Astrocyte of the hippocampus (primary cell): ENCODE measurements at regions not wholly inside any gene's neighbourhood (a gene's known extent, or its start where the extent isn't known, plus 50 kb on each side); places are given as distances from the start of the nearest gene placed in this dataset.
"Not testable (repeated sequence)": the region's sequence is repeated elsewhere in the genome, so short reads cannot be mapped to it uniquely, and the experiment has no call there.

Experiments used
- DNase-seq: peaks from one replicate; pipeline ENCODE4 v3.0.0; 2011; ENCODE audit warnings: low read depth, low spot score

- DNase-seq = no peak
These were observed 123.8 kb upstream of the NAA20 start for GRCh38 chr20:19893356-19893755.

- no peak for DNase-seq
These were observed 121.4 kb upstream of the NAA20 start for GRCh38 chr20:19895761-19896160.

- no peak for DNase-seq
These were observed 119.3 kb upstream of the NAA20 start for GRCh38 chr20:19897891-19898290.

DNA sequence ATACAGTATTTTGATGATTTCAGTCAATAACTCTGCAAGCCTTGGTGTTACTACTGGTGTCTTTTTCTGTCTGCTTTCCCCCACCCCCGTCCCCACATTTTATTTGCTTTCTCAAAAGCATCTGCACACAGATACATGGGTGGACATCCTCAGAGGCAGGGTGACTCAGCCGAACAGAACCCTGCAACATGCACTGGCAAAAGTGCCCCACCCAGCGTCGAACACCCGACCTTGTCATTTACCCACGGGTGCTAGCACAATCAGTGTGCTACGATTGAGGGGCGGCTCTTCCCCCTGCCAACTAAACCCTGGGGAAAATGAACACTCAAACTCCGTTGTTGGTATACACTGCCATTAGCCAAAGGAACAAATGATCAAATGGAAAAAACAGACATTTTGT is 115.9 kb upstream of the NAA20 start:
- no peak for DNase-seq

DNA sequence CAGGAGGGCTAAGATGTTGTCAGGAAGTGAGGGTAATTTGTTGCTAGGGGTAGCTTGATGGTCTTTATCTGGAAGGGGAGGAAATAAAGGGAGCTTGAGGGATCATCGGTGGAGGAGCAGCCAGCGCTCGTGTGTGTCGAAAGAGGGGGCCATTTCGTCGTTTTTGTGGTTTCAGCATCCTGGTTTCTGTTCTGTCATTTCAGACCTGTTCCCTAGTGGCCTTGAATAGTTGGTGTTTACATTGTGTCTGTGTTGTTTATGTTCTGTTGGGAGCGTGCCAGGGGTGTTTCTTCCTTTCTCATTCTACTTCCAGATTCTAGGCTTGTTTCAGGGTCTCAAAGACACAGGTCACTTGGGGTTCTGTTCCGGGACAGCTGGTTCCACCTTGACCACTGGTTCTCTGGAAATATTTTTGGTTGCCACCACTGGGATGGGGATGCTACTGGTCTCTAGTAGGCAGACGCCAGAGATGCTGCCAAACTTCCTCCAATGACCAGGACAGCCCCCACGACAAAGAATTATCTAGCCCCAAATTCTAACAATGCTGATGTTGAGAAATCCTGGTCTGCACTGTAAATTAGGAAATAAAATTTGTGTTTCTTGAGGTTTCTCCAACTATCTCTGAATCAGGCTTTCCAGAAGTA is 113.9 kb upstream of the NAA20 start:
- no peak for DNase-seq

DNA sequence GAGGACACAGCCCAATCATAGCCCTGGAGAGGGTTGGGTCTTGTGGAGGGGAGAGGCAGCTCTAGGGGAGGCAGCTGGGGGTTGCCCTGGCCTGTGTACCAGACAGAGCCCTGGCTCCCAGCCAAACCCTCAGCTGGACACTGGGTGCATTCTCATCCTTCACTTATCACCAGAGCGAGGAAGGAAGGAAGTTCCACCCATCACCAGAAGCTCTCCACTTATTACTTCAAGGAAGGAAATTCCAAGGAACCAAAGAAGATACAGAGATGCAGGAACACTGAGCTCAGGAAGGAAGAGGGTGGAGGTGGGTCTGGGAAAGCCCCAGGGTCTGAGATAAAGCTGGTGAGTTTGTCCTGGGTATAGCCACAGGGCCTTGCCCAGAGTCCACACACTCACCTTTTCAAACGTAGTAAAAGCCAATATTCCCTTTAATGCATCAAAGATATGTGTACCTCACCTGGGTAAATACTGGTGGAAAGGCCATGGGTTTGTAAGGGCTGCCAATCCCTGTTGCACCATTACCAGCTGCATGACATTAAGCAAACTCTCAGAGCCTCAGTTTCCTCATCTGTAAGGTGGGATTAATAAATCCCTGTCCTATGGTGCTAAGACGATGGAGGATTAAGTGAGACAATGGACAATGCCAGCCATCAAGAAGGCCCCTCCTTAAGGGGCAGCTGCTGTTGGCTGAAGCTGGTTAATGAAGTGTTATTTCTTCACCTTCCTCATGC is 109.7 kb upstream of the NAA20 start:
- no peak for DNase-seq

- peak; percentile 25 for DNase-seq
These were observed 108.6 kb upstream of the NAA20 start for GRCh38 chr20:19908576-19908975.

DNA sequence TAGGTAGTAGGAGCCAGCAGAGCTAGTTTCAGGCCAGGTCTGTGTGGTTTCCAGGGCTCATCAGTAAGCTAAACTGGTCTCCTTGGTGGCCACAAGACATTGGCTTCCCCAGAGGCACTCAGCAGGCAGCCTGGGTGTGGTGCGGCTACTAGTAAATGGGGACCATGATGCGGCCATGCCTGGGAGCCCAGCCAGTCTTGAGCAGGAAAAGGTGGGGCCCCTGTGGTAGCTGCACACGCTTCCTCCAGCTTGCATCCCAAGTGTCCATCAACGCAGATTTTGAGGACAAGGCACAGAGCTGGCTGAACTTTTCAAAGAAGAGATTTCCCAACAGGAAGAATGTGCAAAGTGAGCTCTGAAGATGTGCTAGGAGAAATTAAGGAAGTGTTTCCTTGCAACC is 107.4 kb upstream of the NAA20 start:
- no peak for DNase-seq

DNA sequence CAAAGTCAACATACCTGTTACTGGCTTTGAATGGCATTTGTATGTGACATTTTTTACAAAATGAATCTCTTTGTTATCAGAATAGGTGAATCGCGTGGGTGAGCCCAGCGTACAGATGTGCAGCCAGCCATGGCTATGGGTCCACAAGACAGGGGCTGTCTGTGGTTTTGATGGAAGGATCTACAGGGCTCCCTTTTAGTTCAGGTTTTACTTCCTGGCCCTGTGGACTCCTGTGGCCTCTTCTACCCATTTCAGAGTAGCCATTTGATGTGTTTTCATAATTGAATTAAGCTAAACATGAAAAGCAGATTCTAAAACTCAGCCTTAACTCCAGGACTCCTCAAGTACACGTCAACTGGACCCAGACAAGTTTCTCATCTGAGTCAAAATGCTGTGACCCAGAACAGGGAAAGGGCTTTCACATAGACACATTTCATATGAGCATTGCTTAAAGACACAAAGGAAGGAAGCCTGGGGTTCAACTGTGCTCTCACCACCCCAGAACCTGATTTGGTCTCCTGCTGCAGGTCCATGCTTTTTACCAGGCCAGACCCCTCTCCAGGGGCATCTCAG is 105.3 kb upstream of the NAA20 start:
- no peak for DNase-seq

DNA sequence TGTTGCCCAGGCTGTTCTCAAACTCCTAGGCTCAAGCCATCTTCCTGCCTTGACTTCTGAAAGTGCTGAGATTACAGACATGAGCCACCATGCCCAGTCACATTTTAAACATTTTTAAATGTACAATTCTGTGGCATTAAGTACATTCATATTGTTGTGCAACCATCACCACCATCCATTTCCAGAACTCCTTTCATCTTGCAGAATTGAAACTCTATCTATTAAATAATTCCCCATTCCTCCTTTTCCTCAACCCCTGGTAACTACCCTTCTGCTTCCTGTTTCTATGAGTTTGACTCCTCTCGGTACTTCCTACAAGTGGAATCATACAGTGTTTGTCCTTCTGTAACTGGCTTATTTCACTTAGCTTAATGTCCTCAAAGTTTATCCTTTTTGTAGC is 103.8 kb upstream of the NAA20 start:
- DNase-seq = no peak

- DNase-seq = peak; percentile 43
These were observed 103.1 kb upstream of the NAA20 start for GRCh38 chr20:19913927-19914614.

DNA sequence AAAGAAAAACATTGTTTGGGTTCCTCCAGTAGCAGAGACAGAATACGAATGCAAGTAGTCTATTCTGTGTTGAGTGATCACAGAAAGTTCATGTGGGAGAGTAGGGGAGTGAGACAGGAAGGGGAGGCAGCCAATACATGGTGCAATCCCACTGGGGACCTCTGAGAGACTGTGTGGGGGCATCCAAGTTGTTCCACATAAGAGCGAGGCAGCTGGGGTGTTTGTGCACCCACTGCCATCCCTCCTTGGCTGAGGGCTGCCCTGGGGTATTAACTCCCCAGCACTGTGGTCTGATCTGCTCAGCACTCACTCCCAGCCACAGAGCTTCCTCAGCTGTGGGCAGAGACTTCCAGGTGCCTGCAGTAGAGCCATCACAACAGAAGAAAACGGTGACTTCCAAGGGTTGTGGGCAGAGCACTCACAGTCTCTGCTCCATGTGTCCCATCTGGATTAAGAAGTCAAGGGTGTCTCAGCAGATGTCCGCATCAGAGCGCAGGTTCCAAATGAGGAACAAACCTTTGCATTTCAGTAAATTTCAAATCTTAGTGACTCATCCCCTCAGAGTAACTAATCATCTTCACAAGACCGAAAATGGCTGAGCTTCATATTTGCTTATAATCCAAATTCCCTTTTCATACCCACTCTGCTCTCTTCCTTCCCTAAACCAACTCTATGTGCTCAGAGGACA is 101.9 kb upstream of the NAA20 start:
- no peak for DNase-seq

DNA sequence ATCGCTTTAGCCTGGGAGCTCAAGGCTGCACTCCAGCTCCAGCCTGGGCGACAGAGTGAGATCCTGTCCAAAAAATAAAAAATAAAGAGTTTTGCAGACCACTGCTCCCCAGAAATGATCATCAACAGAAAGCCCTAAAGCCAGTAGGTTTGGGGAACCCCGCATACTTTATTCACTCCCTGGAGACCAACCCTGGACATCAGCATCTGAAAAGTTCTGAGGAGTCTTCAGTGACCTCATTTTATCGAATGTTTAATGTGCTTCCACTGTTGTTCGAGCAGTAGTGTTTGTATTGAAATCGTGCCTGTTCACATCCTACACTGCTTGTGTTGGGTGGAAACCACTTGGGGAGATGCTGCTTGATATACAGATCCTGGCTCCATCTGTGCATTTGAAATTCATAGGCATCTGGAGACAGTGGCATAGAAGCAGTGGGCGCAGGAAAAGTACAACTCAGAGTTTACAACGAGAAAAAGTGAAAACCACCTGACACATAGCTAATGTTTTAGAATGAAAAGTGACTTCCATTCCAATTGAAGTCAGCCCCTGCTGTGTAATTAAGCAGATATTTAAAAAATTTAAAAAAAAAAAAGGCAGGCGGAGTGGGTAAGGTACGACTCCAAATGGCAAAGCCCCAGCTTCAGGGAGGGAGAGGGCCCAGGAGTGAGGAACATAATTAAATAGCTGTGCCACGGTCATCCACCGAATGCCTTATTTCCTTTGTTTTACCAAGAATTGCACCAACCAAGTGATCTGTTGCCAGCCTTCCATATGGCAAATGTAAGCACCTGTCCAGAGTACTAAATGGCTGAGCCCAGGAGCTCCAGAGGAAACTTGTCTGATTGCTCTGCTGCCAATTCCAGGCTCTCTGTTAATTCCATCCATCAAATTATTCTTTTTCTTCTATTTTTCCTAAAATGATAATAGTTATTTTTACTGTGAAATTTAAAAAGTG is 100.4 kb upstream of the NAA20 start:
- DNase-seq = no peak

- DNase-seq = no peak
These were observed 98.2 kb upstream of the NAA20 start for GRCh38 chr20:19918965-19919329.

DNA sequence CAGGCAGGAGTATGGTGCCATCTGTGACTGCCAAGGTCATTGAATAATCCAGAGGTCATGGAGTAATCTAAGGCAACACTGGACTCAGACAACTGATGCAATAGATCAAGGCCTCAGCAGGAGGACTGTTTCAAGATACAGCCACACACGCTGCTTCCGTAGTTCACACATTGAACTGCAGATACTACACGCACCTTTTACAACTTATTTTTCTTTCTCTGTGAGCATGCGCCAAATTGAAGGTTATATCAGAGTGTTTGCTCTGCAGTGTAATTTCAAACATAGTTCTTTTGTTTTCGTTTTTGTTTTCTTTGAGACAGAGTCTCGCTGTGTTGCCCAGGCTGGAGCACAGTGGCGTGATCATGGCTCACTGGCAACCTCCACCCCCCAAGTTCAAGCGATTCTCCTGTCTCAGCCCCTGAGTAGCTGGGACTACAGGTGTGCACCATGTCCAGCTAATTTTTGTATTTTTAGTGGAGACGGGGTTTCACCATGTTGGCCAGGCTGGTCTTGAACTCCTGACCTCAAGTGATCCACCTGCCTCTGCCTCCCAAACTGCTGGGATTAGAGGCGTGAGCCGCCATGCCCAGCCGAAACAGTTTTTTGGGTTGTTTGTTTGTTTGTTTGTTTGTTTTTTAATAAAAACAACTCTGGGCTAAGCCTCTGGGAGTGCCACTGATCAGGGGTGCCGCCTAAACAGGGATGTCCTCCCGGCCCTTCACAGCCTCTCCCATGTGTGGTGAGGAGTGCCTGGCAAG is 96.6 kb upstream of the NAA20 start:
- no peak for DNase-seq

DNA sequence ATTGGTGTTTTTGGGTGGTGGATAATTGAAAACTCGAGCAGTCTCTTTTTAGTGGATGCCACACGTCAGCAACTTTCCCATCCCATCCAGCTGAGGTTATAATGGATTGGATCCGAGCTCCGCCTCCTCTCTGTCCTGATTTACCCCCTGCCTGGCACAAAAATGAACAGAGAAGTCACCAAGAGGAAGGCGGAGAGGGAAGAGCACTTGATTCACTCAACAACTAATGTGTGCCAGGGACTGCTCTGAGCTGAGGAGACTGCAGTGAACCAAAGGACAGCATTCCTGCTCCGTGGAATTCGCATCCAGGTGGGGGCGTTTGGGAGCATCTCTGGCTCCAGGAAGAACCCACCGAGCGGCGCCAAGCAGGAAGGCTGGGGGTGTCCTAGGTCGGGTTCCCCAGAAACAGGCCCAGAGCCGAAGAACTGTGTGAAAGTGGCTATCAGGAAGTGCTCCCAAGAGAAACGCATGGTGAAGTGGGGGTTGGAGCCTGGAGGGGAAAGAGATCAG is 95.8 kb upstream of the NAA20 start:
- DNase-seq = no peak

GRCh38 chr20:19921829-19922228 is 95.3 kb upstream of the NAA20 start:
- DNase-seq = not testable (repeated sequence)

GRCh38 chr20:19922716-19923115 is 94.4 kb upstream of the NAA20 start:
- no peak for DNase-seq

- DNase-seq = no peak
These were observed 93.4 kb upstream of the NAA20 start for GRCh38 chr20:19923762-19924161.

DNA sequence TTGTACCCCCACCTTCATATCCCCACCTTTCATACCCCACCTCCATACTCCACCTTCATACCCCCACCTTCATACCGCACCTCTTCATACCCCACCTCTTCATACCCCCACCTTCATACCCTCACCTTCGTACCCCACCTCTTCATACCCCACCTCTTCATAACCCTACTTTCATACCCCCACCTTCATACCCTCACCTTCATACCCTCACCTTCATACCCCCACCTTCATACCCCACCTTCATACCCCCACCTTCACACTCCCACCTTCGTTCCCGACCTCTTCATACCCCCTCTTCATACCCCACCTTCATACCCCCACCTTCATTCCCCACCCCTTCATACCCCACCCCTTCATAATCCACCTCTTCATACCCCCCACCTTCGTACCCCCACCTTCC is 92.9 kb upstream of the NAA20 start:
- no peak for DNase-seq
